ENCODE measurements at regions not wholly inside any gene's neighbourhood (a gene's known extent, or its start where the extent isn't known, plus 50 kb on each side); places are given as distances from the start of the nearest gene placed in this dataset.
"Not testable (repeated sequence)": the region's sequence is repeated elsewhere in the genome, so short reads cannot be mapped to it uniquely, and the experiment has no call there.

DNA sequence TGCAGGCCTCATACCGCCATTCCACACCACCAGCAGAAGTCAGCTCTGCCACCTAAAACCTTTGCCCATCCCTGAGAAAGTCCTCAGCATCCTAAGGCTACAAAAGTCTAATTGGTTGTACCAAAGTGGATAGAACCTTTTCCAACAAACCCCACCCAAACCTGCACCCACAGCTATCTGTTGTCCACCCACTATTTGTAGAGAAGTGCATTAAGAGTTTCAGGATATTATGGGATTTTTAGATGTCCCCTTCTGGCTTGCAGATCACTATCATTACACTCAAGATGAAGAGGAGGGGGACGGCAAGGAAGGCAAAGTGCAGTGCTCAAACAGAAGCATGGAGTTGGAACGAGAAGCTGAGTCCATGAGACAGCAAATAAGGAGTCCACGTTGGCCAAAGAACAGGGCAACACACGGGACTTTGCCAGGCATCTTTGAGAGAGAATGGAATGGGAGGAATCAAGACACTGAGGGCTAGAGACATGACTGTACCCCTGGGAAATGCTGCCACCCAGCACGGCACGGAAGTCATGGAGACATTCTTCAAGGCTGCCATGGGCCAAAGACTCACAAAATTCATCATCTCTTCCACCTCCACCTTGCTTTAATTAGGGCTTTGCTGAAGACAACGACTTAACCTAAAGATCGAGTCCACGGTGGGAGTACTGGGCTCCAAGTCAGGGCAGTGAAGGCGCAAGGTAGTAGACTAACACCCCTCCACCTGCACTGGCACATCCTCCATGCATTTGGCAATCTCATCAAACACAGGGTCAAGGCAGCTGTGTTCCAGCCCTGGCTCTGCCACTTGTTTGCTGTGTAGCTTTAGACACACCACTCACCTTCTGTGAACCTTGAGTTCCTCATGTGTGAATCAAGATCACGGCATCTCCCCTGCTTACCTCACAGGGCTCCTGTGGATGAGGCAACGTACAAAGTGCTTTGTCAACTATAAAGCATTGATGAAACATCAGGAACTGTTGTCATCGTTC, 112.9 kb upstream of the TMEM45B start:
- no peak for DNase-seq

DNA sequence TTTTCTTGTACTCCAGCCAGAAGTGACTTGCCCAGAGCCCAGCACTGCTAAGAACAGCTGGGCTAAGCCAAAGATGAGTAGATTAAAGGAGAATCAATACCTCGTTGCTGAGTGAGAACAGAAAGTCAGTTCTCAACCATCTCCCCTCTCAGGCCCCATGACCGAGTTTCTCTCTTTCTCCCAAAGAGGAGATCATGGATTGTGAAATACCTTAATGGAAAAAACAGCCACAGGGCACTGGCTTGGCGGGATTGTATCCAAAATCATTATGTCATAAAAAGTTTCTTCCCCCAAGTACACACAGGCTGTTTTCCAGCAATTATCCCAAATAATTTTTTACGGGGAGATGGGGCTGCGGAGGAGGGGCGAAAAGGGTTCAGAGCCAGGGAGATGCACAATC, 111.8 kb upstream of the TMEM45B start:
- no peak for DNase-seq

DNA sequence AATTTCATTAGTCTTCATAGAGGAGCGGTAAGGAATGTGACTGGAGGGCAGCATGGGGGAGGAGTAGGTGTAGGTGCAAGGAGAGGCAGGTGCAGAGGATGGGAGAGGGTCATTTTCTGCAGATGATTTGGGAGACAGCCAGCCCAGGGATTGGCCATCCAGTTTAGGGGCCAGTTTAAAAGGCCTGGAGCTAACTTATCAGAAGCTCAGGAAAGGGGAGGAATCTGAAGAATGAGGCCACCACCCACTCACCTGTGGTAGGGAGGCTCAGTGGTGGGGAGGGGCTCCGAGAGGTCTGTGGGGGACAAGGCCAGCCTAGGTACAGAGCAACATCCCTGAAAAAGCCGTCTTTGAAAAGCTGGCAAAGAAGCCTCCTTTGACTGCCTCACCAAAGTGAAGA, 110.8 kb upstream of the TMEM45B start:
- DNase-seq = no peak

DNA sequence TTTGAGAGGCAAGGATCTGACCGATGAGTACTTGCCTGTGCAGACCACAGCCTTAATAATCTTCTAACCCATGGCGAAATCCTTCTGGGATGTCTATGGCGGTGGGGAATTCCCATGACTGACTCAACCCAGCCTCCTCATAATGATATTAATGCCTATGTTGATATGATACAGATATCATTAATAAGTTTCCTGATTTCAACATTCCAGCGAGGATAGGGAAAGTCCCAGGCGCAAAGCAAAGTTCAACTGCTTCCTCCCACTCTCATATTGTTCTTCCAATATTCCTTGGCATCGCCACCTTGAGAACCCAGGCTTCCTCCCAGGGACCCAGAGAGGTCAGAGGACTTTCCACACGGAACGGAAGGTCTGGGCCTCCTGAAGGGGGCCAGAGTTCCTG, 110.3 kb upstream of the TMEM45B start:
- no peak for DNase-seq

DNA sequence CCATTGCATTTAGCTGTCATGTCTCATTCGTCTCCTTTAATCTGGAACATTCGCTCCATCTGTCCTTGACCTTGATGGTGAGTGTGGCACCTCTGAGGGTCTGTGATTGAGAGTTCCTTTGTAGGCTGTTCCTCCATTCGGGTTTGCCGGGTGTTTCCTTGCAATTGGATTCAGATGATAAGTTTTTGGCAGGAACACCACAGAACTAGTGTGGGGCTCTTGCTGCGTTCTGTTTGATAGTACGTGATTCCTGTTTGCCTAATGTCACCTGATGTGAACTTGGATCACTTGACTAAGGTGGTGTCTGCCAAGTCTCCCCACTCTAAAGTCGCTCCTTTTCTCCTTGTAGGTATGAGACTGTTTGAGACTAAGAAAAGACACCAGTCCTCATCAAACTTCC, 109.7 kb upstream of the TMEM45B start:
- DNase-seq = no peak

DNA sequence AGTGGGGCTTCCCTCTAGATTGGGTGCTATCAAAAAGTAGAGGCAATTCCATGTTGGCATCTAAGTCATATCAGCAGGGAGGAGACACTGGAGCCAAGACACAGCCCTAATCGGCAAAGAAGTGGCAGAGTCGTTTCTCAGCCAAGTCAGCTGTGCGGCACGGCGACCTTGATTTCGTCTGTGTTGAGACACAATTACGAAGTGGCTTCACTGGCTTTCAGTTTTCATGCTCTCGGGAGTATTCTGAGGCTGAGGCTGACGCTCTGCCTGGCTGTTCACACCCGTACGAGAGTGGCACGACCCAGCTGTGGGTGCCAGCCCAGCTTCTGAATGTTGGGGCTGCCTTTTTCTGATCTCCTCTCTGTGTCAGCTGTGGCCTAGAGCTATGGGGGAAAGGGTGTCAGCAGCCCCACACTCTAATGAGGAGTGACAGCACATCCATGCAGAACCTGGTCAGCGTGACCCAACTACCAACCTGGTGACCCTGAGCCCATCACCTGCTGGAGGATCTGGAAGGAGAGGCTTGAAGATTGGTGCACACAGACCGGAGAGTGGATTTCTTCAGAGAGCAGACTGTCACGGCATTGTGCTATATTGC, 105.7 kb upstream of the TMEM45B start:
- DNase-seq = no peak

DNA sequence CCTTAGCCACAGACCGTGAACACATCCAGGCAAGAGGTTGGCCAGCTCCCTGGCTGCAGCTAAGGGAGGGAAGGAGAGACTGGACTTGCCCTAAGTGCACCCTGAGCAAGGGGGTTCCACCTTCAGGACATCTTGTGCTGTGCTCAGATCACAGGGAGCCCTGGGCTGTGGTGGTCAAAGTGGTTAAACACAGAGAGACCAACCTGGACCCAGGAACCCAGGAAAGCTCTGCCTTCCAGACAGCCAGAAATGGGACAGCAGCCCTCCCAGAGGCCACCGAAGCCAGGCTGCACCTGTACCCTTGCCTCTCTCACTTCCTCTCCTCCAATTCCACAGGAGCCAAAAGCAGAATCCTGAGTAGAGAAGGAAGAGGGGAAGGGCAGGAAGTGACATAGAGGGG, 105.2 kb upstream of the TMEM45B start:
- no peak for DNase-seq

DNA sequence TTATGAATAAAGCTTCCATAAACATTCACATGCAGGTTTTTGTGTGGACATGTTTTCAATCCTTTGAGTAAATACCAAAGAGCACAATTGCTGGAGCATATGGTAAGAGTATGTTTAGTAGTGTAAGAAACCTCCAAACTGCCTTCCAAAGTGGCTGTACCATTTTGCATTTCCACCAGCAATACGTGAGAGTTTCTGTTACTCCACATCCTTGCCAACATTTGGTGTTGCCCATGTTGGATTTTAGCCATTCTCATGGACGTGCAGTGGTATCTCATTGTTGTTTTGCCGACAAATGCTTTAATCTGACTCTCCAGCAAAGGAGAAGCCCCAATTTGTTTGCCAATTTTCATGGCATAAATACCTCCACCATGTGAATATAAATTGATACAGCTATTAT, 103.9 kb upstream of the TMEM45B start:
- no peak for DNase-seq

DNA sequence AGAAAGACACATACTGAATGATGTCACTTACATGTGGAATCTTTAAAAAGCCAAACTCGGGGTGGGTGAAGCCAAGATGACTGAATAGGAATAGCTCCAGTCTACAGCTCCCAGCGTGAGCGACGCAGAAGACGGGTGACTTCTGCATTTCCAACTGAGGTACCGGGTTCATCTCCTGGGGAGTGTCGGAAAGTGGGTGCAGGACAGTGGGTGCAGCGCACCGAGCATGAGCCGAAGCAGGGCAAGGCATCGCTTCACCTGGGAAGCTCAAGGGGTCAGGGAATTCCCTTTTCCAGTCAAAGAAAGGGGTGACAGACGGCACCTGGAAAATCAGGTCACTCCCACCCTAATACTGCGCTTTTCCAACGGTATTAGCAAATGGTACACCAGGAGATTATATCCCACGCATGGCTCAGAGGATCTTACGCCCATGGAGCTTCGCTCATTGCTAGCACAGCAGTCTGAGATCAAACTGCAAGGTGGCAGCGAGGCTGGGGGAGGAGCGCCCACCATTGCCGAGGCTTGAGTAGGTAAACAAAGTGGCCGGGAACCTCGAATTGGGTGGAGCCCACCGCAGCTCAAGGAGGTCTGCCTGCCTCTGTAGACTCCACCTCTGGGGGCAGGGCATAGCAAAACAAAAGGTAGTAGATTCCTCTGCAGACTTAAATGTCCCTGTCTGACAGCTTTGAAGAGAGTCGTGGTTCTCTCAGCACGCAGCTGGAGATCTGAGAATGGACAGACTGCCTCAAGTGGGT, 103.0 kb upstream of the TMEM45B start:
- DNase-seq = not testable (repeated sequence)

DNA sequence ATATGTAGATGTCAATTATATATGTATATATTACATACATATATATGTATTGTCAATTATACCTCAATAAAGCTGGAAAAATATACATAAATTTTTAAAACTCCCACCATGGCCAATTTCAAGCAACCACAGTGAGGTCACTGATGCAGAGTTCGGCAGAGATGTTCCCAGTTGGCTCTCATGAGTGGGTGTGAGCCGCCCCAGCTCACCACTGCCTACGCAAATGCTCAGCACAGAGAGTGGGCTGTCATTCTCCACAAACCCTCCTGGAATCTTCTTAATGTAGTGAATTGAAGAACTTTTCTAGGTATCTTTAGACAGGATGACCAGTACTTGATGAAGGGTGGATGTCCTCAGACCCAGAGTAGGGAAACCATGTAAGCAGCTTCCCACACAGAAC, 96.6 kb upstream of the TMEM45B start:
- DNase-seq = no peak

DNA sequence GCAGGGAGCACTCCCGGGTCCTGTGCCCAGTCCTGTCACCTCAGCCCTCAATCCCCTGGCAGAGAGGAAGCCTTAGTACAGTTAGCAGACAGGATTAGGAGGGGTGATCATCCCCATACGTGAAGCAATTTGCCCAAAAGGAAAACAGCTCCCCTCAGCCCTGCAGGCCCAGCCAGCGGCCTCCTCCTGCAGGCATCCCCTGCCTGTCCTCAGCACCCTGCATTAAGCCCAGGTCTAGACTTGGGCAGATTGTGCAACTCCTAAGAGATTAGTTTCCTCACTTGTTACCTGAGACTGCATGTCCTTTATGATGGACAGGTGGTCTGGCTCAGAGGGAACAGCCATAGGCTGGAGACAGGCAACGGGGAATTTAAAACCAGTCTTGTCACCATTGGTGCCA, 95.5 kb upstream of the TMEM45B start:
- no peak for DNase-seq

DNA sequence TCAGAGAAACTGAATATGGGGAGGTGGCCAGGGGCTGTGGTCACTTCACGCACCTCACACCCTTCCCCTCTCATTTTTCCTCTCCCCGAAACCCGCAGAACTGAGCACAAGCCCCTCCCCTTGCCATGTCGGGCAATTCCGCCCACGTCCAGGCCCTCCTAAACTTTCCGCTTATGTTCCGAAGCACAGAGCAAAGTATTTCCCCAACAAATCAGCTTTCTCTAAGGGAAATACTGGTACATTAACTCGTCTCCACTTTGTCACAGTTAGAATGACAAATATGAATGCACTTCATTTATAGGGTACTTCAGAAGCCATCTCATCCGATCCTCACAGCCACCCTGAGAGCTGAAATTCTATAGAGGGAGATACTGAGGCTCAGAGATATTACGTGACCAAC, 94.7 kb upstream of the TMEM45B start:
- no peak for DNase-seq

DNA sequence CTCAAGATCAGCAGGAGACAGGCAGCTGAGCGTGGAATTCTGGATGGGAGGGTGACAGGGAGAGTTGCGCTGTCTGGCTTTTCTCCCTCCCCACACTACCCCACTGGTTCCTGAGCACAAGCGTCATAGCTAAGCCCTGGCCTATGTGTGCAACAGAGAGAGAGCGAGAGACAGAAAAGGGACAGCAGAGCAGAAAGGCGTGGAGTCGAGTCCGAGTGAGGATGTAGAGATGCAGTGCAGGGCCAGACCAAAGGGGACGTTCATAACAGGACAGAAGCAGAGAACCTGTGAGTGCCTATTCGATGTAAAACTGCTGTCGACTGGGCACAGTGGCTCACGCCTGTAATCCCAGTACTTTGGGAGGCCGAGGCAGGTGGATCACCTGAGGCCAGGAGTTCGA, 94.0 kb upstream of the TMEM45B start:
- no peak for DNase-seq

DNA sequence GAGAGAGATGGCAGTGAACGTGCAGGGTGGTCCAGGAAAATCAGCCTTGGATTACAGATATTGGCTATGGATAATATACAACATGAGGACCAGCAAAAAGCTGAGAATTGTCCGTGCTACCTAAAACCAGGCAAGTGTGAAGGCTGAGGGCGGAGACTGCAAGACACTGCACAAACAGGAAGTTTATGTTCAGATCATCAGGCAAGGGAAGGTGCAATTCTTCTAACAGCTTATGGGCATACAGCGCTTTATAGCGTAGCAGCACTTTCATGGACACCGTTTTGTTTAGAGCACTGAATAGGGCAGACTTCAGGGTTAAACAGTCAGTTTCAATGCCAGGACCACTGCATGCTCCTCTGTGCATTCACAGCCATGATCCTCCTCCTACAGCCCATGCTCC, 93.1 kb upstream of the TMEM45B start:
- DNase-seq = no peak

DNA sequence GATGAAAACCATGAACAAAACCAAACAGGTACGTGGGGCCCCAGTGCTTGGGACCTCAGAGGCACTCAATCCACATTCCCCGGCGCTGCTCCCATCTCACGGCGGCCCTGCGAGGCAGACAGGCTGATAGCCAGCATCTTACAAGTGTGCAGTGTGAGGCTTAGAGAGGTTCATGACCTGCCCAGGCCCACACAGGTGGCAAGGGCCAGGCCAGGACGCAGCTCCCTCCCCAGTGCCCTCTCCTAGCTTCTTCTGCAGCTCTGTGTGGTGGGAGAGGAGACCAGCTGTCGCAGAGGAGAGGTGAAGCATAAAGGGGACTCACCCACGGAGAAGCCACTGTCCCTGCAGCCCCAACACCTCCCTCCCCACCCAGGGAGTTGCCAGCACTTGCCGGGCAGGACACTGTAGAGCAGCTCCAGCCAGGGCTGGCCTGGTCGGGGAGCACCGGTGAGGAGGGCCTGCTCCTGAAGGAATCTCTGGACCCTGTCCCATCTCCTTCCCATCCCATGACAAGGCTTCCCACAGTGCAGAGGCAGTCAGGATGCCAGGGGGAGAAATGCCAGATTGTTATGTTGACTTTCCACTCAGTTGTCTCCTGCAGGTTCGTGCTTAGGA, 92.4 kb upstream of the TMEM45B start:
- DNase-seq = no peak

DNA sequence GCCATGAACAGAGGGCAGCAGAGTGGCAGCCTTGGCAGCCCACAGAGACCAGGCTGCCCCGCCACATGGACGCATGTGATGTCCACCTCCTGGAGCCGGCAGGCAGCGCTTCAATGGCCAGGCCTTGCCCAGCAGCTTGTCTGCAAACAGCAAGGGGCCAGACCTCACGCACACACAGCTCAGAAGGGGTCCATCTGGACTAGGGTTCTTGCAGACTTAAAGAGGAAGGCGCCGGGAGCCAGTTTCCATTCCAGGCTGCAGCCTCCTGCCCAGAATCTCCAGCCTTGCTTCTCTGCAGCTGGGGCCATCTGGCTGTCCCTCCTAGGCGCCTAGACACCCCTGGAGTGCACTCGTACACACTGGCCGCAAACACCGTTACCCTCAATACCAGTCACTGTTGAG, 91.9 kb upstream of the TMEM45B start:
- DNase-seq = no peak

DNA sequence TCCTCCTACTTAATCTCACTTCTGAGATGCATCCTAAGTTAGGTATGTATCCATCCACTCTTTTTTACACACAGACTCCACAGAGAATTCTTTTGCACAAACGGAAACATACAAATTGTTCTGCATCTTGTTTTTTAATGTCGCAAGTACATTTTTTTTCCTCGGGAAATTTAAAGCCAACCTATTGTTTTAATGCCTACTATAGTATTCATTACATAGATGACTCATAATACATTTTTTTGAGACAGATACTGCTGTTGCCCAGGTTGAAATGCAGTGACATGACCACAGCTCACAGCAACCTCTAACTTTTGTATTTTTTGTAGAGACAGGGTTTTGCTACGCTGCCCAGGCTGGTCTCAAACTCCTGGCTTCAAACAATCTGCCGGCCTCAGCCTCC, 90.8 kb upstream of the TMEM45B start:
- DNase-seq = no peak

DNA sequence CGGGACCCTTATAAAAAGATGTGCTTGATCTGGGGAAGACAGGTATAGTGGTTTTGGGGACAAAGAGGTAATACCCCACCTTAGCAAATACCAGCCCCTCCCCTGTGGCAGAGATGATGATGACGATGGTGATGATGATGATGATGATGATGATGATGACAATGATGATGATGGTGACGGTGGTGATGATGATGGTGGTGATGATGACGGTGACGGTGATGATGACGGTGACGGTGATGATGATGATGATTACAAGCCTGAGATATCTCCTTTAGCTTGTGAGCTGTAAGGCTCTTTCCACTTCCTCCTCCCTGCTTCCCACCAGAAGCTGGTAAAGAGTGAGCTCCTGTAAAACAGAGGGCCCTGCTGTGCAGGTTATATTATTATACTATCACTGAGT, 89.5 kb upstream of the TMEM45B start:
- DNase-seq = no peak

DNA sequence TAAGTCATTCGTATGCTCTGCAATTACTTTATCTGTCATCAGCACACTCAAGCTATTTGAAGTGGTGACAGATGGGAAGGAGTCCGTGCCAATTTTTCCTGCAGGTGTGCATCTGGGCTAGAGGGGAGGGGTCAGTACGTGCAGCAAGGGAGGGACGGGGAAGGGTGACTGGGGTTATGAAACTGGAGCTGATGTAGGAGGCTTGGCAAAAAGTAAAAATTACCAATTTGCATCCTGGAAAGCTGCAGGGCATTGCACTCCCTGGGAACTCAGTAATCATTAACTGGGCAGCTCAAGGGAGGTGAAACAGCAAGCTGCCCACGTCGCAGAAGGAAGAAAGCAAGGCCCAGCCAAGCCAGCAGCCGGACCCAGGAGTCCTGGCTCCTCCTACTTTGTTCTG, 87.1 kb upstream of the TMEM45B start:
- DNase-seq = no peak

DNA sequence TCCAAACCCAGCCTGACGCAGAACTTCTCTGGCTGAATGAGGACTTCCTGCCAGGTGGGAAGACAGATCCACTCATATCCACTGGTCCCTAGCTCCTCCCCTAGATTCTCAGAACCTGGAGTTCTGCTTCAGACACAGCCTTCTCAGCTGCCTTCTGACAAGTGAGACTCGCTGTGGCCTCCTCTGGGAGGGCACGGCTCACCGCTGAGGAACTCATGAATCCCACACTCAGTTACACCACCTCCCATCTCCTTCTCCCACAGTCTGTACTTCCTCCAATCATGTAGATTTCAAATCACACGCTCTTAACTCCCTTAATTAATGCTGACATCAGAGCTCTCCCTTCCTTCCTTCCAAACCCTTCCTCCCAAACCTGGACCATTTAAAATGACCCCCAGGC, 86.4 kb upstream of the TMEM45B start:
- no peak for DNase-seq

DNA sequence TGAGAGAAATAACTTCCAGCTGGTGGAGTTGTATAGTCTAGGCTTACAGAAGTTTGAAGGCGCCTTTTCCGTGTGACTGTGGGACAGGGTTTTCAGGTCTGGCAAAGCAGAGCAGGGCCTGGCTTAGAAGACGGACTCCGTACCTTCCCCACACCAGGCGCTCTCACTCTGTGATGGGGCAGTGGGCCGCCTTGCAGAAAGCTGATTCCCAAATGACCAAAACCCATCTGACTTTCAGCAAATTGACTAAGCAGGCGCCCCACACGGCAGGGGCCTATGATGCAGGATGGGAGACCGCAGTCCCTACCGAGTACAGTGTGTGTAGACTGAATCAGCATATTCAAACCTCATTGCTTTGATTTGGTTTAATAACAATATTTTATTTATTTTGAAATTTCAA, 85.8 kb upstream of the TMEM45B start:
- DNase-seq = no peak

DNA sequence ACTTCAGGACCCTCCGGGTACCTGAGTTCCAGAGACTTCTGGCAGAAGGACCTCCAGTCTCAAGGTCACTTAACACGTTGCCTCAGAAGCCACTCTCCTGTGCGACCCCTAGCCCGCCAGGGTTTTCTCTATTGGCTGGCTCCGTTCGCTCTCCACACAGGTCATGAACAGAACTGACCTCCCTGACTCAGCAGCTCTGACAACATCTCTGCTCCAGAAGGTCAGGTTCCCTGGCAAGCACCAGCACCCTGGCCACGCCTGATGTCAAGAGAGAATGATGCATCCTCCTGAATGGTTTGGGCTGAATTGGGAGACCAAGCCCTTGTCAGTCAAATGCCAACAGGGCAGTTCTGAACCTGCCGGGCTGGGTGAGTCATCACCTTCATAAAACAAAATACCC, 84.3 kb upstream of the TMEM45B start:
- DNase-seq = no peak

DNA sequence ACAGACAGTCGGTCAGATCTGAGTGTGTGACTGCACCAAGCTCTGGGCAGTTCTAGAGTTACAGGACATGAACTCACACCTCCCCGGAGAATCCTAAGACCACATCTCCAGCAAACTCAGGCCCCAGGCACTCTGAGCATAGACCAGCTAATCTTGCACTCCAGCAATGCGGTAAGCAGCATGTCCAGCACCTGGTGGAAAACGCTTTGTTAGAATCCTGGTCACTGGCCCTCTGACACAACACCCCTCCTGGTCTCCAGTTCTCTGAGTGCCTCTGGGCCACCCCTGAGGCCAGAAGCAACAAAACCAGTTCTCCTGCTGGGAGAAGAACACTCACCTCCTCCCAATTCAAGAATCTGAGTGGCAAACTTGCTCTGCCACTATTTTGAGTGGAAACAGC, 82.7 kb upstream of the TMEM45B start:
- no peak for DNase-seq

DNA sequence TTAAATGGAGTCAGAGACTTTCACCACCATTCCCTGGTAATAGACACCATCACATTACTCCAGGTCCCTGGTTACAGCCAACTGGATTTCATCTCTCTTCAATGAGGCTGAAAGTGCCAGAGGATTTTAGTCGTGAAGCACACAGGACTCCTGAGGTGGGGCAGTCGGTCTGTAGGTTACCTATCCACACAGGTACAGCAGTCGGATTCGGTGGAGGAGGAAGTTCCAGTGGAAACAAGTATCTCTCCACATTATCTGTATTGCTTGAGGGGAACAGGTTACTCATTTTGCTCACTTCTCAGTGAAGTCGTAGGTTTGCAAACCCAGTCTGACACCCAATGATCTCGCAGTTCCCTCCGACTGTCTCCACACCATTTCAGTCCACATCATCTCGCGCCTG, 82.3 kb upstream of the TMEM45B start:
- DNase-seq = no peak

Data from fibroblast of skin of right biceps (primary cell).